NCI-H2196 (cell line): ENCODE measurements at regions not wholly inside any gene's neighbourhood (a gene's known extent, or its start where the extent isn't known, plus 50 kb on each side); places are given as distances from the start of the nearest gene placed in this dataset.
"Not testable (repeated sequence)": the region's sequence is repeated elsewhere in the genome, so short reads cannot be mapped to it uniquely, and the experiment has no call there.

Source experiments
- DNase-seq: peaks from one replicate; lab custom pipeline; 2025; ENCODE audit not compliant: unreplicated experiment; lab: John Stamatoyannopoulos, UW

DNA sequence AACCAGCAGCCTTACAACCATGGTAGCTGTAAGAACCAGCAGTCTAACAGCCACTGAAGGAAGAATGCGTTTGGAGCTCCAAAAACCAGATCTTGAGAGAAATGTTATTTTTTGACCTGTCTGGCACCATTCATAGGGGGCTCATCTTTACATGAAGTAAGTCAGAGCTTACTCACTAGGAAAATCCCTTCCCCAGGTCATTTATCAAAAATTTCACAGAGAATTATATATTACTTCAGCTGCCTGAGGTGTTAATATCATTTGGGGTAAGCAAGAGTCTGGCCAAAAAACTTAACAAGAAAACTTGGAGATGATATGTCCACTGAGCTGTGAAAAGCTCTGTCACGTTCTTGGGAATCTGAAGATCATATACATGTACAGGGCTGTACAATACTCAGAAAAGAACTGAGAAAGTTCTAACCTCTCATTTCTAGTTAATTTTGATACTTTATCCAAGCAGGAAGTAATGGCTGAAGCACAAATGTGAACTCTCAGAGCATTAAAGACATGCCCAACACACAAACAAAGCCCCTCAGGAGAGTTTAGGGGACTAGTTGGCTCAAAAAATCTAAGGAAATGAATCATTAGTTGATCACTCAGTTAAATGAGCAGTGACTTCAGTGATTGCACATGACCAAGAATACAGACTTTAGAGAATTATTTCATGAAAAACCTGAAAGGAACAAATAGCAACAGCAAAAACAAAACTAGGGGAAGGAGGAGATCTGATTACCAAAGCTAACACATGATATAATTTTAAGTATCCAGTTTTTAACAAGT, 681.1 kb downstream of the LTN1 start:
- DNase-seq, result no peak

DNA sequence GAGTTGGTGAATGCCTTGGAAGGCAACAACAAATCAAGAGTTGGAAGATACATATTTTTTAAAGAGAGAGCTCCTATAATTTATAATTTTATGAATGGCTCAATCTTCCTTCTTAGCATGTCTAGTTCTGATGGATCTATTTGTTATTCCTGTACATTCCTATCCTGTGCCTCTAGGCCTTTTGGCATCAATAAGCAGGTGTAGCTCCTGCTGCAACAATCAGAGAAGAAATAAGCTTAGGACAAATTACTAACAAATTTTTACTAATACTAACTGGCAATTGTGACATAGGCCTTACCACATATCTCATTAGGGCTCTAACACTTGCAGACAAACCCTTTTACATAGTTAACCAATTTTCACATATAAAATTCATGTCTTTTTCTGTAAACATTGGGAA, 682.0 kb downstream of the LTN1 start:
- DNase-seq, result no peak

DNA sequence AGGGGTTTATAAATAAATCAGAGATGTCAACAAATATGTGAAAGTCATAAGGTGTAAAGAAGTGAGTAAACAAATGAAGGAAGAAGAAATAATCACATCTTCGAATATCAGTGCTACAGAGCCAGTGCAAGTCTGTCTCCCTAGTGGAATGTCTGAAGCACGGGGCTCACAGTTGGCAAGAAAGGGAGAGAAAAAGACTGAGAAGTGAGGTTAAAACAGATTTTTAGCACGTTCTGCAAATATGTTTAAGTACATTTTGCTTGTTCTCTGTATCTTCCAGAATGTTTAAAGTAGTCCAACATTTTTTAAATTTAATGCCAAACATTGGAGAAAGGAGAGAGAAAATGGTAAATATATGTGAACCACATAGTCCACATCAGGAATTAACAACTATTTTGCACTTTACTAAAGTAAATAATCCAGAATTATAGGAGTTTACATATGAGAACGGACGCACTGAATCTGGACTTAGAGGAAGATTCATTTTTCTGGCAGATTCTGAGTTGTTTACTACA, 682.4 kb downstream of the LTN1 start:
- DNase-seq, result no peak

DNA sequence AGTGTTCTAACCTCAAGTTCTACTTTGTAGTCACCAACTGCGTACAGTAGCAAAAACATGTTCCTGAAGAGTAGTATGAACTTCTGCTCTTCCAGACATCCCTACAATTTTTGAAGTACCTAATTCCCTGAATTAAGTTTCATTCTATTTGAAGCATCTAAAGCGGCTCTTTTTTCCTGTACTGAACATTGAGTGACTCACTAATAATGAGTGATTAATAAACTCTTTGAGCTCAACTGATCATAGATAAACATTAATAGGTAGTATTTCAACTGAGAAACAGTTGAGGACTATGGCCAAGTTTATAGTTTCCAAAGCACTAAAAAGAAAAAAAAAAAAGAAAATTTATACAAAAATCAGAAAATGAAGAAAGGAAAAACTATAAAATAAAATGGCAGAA, 683.1 kb downstream of the LTN1 start:
- no peak for DNase-seq

DNA sequence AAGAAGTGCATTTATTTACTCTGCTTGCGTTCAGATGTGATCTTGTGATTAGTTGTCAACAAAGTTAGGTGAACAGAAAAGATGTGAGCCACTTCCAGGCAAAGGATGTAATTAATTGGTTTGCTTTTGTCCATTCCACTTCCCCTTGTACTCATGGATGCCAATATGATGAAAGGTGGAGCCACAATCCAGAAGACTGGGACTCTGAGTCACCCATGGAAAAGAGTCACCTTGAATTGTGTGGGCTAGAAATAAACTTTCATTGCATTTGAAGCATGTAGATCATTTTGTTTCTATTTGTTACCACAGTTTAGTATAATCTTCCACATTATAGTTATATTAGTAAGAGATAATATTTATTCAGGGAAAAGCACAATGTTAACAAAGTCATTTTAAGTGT, 684.2 kb downstream of the LTN1 start:
- no peak for DNase-seq

DNA sequence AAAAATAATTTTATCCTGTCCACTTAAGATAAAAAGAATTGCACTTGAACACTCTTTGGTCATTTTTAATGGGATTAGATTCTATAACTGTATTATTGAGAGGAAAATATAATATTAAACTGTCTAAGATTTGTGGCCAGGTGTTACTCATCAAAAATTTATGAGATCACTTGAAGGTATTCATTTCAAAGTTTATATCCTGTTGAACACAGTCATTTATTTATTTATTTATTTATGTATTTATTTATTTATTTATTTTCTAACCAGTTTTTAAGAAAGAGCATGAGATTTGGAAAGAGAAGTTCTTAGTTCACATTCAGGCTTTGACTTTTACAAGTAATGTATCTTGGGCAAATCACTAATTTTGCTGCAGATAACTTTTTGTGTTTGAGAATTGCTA, 692.7 kb downstream of the LTN1 start:
- no peak for DNase-seq

DNA sequence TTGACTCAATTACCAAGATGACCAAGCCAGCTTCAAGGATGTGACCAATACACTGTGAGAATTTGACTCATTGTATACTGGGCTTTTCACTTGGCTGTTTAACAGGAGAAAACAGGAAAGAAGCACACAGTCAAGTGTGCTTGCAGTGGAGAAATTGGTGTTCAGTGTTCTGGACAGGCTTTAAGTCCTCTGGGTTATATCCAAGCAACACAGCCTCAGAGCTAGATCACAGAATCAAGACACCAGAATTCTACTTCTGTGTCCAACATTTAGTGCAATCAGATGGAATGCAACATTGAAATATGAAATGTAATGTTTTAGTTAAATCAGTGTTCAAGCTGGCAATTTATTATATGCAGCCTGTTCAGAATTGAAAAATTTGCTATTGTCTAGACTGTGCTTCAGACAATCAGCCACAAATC, 694.4 kb downstream of the LTN1 start:
- no peak for DNase-seq

DNA sequence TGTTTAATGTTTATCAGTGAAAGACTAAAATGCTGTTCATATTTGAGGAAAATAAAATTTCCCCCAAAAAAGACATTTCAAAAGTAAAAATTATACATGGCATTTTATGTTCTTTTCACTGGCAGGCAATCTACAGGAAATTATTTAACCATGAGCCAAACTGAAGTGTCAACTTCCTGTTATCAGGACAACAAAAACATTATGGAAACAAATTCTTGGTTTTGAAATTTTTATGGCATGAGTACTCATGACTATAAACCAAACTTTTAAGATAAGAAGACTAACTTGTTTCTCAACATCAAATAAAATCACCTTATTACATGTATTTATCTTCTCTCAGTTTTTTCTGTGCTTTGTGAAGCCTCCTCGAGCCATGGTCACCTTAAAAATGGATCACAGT, 698.6 kb downstream of the LTN1 start:
- no peak for DNase-seq

DNA sequence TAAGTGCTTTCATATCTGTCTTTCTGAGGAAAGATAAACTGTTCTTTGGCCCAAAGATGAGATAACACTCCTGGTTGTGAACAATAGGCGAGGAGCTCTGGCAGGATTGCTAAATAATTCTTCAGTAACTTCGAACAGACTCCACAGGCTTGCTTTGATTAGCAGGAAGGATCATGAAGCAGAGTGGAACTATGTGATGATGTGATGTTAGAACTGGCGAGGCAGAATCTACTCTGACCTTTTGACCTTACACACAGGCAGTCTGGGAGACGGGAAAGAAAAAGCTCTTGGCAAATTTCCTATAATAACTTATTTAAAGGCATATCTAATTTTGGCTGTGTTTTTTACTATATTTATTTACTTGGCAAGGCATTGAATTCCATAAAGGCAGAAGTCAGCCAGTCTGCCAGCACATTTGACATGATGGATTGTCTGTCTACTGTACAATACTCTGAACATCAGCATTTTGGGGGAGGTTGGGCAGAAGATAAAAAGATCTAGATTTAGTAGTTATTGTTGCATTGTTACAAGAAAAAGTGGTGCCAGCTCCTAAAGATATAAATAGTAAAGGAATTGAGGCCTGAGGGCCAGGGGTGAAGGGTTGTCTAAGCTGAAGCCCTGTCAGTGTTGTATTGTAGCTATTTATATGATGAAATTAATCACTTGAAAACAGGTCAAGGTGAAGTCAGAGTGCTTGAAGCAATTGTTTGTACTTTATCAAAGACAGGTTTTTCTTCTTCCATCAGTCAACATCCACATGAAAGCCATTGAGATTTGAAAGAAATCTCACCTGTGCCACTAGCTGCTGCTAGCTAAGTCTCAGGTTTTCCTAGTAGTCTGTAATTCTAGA, 708.8 kb downstream of the LTN1 start:
- DNase-seq, result no peak

DNA sequence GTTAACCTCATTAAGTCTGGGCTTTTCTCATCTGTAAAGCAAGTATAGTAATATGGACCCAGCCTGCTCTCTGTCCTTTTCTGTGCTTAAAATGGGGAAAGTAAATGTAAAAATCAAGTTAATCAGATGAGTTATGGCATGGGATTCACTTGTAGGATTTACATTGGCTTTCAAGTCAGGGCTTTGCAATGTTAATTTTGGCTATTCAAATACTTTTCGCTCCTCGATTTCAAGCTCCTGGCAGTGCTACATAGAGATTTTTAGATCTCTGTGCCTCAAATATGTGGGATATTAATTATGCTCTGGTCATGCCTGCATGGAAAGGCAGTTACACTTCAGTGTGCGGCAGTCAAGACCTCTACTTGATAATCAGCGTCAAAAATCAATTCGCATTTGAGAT, 709.8 kb downstream of the LTN1 start:
- no peak for DNase-seq

DNA sequence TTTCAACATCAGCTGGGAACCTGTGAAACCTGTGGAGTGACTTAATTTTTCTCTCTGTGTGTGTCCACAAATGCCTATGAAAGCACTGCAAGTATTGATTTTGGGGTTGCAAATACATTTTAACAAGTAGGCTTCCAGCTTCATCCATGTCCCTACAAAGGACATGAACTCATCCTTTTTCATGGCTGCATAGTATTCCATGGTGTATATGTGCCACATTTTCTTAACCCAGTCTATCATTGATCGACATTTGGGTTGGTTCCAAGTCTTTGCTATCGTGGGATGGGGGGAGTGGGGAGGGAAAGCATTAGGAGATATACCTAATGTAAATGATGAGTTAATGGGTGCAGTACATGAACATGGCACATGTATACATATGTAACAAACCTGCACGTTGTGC, 711.3 kb downstream of the LTN1 start:
- DNase-seq, result not testable (repeated sequence)

DNA sequence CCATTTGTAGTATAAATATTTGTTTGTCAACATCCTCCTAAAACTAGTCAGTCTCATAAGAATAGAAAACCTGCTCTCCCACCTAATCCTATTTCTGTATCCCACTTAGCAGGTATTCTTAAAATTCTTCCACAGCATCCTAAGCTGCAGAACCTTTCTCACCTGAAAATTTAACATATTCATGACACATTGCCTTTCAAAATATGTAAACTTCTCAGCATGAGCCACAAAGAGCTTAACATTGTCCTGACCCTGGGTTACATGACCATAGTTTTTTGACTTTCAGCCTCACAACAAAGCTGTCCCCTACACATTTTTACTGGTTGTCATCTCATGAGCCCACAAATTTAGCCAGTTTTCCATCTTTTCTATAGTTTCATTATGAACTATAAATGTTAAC, 712.1 kb downstream of the LTN1 start:
- DNase-seq, result no peak

DNA sequence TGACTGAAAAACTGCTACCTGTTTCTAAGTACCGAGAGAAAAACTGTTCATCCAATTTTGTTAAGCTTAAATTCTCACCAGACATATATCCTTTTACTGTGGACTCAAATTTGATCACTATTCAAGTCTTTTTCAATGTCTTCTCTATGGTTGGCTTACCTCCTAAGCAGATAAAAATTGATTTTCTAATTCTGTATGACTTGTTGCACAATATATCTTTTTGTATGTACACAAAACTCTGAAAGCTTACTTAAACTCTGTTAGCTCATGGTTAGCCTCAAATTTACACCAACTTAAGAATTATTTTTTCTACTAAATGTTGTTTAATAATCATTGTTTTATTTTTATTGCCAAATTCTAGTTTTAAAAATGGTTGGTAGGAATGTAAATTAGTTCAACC, 715.4 kb downstream of the LTN1 start:
- DNase-seq, result no peak

DNA sequence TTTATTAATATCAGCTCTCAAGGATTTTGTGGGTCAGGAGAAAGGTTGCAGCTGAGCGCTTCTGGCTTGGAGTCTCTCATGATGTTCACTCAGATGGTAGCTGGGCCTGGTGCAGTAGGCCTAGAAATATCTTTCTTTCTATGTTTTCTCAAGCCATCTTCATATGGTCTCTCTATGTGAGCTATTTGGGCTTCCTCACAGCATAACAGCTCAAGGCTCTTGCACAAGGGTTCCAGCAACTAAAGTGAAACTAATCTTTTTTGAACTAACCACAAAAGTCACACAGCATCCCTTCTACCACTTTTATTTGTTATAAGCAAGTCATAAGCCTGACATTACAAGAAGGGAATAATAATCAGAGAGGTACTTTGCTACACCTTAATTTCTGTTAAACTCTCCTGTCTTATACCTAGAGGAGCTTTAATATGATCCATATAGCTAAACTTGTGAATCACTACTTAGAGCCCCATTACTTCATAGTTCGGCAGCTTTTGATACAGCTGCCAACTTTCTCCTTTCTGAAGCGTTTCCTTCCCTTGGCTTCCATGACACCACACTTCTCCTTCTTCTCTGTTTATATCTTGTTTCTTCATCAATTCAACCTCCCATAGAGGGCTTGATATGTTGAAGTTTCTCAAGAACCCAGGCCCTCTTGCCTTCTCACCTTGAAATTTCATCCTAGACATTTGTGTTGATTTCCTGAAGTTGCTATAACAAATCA, 720.2 kb downstream of the LTN1 start:
- no peak for DNase-seq

DNA sequence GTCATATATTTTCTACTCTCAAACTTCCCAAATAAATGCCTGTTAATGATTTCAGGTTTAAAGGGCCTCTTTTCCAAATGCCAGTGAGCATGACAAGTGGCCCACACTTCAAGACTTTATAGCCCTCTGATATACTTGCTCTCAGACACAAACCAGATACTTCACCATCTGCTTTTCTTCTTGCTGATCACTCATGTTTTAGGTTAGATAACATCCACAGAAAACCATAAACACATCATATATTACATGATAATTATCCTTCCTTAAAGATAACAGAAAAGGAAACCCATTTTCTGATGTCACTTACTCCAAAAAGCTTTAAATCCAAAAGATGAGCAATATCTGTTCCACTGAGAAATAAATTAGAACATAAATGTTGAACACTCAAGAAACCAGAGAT, 723.5 kb downstream of the LTN1 start:
- DNase-seq, result no peak

DNA sequence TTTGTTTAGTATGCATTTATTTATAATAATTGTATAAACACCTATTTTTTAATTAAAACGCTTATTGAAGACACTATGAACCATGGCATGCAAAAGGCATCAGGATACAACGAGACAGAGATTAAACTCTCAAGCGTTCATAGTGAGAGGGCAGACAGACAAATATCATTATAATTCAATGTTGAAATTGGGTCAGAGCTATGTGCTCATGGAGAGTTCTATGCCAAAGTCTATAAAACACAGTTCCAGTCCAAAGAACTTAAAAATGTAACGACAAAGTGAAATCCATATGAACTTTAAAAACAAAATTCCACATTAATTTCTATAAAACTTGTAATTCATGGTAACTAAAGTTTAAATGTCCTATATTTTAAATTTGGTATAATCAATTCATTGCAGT, 724.0 kb downstream of the LTN1 start:
- DNase-seq, result no peak

DNA sequence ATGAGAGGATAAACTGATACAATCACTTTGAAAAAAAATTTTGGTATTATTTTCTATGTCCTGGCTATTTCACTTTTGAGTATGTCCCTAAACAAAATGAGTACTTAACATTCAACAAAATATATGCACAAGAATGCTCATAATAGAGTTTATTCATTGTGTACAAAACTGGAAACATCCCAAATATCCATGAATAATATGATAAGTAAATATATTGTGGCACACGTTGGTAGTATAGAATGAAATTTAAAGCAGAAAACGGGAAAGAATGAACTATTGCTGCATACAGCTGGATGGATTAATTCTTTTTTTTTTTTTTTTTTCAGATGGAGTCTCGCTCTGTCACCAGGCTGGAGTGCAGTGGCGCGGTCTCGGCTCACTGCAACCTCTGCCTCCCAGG, 725.2 kb downstream of the LTN1 start:
- no peak for DNase-seq

DNA sequence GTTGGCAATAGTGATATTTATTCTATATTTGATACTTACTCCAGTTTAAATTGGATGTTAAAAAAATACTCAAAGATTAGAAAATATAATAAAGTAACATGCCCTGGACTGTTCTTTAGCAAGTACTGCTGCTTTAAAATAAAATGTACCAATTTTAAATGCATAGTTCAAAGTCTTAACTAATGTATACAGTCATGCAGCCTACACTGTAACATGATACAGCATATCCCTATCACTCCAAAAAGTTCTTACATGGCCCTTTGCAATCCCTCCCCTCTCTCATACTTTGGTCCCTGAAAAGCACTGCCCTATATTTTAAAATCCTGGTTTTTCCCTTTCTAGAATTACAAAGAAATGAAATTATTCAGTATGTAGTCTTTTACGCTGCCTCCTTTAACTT, 726.6 kb downstream of the LTN1 start:
- no peak for DNase-seq

DNA sequence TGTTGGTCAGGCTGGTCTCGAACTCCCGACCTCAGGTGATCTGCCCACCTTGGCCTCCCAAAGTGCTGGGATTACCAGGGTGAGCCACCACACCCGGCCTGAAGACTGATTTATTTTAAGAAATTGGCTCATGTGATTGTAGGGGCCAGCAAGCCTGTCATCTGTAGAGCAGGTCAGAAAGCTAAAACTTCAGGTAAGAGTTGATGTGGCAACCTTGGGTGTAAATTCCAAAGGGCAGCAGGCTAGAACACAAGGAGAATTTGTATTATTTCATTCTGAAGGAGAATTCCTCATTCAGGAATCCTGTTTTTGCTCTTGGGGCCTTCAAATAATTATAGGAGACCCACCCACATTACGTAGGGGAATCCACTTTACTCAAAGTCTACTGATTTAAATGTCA, 728.7 kb downstream of the LTN1 start:
- DNase-seq, result no peak

DNA sequence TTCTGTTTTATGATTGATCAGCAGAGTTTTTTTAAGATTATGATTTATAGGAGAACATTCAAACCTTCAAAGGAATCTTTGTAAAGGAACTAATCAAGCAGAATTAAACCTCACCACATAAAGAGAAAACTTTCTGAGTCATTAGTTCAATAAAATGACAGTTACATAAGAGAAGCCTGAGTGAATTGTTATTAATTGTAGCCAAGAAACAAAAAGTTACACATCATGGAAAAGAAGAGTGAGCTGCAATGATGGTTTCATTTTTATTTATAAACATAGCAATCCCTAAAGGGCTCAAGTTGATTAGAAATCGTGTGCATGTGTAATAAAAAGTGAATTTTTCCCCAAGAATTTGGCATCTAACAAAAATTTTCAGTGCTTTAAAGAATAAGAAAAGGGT, 731.4 kb downstream of the LTN1 start:
- no peak for DNase-seq

DNA sequence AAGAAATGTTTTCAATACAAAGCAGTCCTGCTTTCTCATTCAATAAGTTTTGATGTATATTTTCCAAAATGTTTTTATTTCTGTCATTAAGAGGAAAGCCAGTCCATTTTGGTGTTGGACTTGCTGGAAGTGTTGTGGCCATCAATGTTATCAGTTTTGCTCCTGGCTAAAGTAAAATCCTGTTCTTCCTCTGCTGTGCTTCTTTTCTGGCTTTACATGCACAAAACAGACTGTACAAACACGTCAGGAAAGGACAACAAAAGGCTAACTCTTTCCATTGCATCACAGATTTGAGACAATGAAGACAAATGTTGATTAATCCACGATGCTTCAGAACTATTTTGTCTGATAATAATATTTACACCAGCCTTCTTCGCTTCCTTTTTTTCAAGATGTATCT, 735.4 kb downstream of the LTN1 start:
- no peak for DNase-seq

DNA sequence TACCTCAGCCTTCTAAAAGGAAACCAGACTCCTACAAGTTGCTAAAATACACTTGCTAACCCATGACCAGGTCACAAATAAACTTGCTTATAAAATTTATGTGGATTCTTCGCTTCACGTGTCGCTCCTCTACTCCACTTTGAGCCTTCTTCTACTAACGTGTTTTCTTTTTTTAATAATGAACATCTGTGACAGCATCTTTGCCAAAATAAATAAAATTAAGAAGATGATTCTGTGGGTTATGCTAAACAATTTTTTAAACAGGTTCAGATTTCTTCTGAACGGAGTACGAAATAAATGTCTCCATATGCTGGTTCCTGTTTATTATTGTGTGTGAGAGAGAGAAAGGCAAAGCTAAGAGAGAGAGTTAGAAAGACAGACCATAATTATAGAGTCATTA, 735.8 kb downstream of the LTN1 start:
- no peak for DNase-seq
